Subcutaneous abdominal adipose tissue (tissue), 5 donors: ENCODE measurements at regions not wholly inside any gene's neighbourhood (a gene's known extent, or its start where the extent isn't known, plus 50 kb on each side); places are given as distances from the start of the nearest gene placed in this dataset.

ENCODE experiments used
- H3K27ac ChIP-seq: one replicate; pipeline ENCODE4 v1.7.0; 2013; ENCODE audit warnings: low read depth, mild to moderate bottlenecking, inconsistent platforms, low read length, moderate library complexity
- H3K27me3 ChIP-seq, 5 donors: one replicate each; pipeline ENCODE4 v1.7.0; 2013; ENCODE audit warnings: low read length in 5 of 5, inconsistent platforms in 1 of 5; ENCODE audit not compliant: control insufficient read depth in 5 of 5, insufficient read depth in 4 of 5
- H3K36me3 ChIP-seq, 5 donors: one replicate each; pipeline ENCODE4 v1.7.0; 2013; ENCODE audit warnings: low read length in 5 of 5; ENCODE audit not compliant: control insufficient read depth in 5 of 5, insufficient read depth in 5 of 5
- H3K4me1 ChIP-seq, 5 donors: one replicate each; pipeline ENCODE4 v1.7.0; 2013; ENCODE audit warnings: low read length in 5 of 5, mild to moderate bottlenecking in 3 of 5, moderate library complexity in 1 of 5; ENCODE audit not compliant: control insufficient read depth in 5 of 5, insufficient read depth in 5 of 5
- H3K4me3 ChIP-seq, 5 donors: one replicate each; pipeline ENCODE4 v1.7.0; 2013; ENCODE audit warnings: low read length in 5 of 5, low read depth in 1 of 5
- H3K9ac ChIP-seq, 5 donors: one replicate each; pipeline ENCODE4 v1.7.0; 2013; ENCODE audit warnings: low read length in 5 of 5, mild to moderate bottlenecking in 4 of 5, moderate library complexity in 3 of 5
- H3K9me3 ChIP-seq, 5 donors: one replicate each; pipeline ENCODE4 v1.7.0; 2013; ENCODE audit warnings: low read length in 5 of 5; ENCODE audit not compliant: control insufficient read depth in 5 of 5
- donor health status: healthy.
- donor health status: healthy.
- donor health status: healthy.
- donor health status: healthy.
- donor health status: healthy.

DNA sequence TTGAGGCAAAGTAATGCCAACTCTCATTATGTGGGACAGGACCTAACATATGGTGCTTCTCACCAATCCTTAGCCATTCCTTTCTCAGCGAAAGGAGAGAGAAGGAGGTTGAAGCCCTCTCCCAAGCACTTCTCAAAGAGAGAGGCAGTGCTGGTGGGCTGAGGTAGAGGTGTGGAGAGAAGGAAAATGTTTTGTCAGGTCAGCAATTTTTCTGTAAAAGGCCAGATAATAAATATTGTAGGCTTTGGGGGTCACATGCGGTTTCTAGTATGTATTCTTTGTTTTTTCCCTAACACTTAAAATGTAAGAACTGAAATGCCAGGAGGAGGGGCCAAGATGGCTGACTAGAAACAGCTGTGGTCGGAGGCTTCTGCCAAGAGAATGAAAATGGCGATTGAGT, 225.0 kb upstream of the NPY start:
- no peak overlapping the region for H3K4me3 ChIP-seq
- H3K9me3 ChIP-seq, result no peaks in the 10 kb centered on the region
- no peak overlapping the region for H3K27ac ChIP-seq
- H3K36me3 ChIP-seq, result no peaks in the 10 kb centered on the region
- H3K4me1 ChIP-seq, result no peaks in the 10 kb centered on the region
- no peak overlapping the region for H3K9ac ChIP-seq
- no peaks in the 10 kb centered on the region for H3K27me3 ChIP-seq

DNA sequence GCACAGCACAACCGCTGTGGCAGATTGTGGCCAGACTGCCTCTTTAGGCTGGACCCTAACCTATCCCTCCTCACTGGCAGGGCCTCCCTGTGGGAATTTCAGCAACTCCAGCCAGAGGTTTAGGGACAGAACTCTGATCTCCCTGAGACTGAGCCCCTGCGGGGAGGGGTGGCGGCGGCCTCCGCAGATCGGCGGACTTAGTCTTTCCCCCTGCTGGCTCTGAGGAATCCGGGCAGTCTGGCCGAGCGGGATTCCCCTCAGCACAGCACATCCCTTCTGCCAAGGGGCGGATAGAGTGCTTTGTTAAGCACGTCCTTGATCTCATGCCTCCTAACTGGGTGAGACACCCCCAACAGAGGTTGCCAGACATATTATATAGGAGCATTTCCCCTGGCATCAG, 224.2 kb upstream of the NPY start:
- Histone ChIP-seq H3K27ac (no peak overlapping the region), H3K36me3 (no peaks in the 10 kb centered on the region), H3K4me1 (no peaks in the 10 kb centered on the region), H3K9ac (no peak overlapping the region), H3K9me3 (no peaks in the 10 kb centered on the region), H3K4me3 (no peak overlapping the region), H3K27me3 (no peaks in the 10 kb centered on the region)

DNA sequence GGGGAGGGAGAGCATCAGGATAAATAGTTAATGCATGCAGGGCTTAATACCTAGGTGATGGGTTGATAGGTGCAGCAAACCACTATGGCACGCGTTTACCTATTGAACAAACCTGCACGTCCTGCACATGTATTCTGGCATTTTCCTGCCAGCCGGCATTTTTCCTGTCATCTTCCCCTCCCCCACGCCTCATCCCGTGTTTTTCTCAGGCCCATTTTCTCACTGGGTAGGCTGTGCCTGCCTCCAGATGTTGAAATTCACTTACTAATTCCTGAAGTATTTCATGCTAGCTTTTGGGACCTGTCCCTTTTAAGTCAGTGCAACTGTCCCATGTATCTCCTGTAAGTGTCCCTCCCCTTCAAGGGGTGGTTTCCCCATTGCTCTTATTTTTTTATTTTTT, 220.3 kb upstream of the NPY start:
- Histone ChIP-seq H3K4me1 (no peaks in the 10 kb centered on the region), H3K9me3 (peaks cover 0 to 5% (median 0%) of the 10 kb centered on the region in 5 donors), H3K27me3 (no peaks in the 10 kb centered on the region), H3K4me3 (no peak overlapping the region), H3K27ac (no peak overlapping the region), H3K9ac (no peak overlapping the region), H3K36me3 (no peaks in the 10 kb centered on the region)

- Histone ChIP-seq H3K4me1 (no peaks in the 10 kb centered on the region), H3K9ac (no peak overlapping the region), H3K4me3 (no peak overlapping the region), H3K27me3 (no peaks in the 10 kb centered on the region), H3K36me3 (no peaks in the 10 kb centered on the region), H3K27ac (no peak overlapping the region), H3K9me3 (peaks cover 0 to 5% (median 0%) of the 10 kb centered on the region in 5 donors)
These were observed 214.2 kb upstream of the NPY start for GRCh38 chr7:24069751-24070150.

DNA sequence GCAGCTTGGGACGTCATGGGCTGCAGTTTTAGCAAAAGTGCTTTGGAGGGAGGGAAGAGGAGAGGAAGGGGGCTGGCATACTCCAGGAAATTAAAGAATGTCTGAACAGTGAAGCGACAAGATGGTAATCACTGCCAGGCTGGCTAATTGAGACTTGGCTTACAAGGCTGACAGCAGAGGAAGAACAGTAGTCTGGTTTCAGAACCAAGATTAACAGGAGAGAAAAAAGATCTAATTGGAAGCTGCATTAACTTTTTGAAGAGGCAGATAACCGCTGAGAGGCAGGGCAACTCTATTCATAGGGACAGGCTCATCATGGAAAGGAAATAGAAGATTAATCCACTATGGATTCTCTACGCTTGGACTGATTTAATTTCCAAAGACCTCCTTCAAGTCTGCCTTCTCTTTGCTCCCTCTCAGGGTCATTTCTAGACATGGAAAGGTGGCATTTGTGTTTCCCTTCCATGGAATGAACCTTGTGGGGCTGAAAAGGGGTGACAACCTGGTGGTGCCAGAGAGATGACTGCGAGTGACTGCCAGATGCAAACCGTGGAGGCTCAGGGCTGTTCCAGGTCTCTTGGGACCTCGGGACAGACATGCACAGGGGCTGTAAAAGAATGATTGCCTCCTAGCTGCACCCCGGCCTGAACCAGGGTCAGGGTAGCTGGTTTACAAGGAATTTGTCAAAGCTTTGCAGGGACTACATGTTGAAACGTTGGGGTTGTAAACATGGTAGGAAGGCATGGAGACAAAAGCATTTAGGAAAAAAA, 210.2 kb upstream of the NPY start:
- Histone ChIP-seq H3K4me3 (no peak overlapping the region), H3K4me1 (no peaks in the 10 kb centered on the region), H3K27me3 (no peaks in the 10 kb centered on the region), H3K36me3 (no peaks in the 10 kb centered on the region), H3K9me3 (no peaks in the 10 kb centered on the region), H3K9ac (no peak overlapping the region), H3K27ac (no peak overlapping the region)

GRCh38 chr7:24075426-24075810, 208.6 kb upstream of the NPY start:
- Histone ChIP-seq H3K4me1 (no peaks in the 10 kb centered on the region), H3K36me3 (no peaks in the 10 kb centered on the region), H3K27me3 (no peaks in the 10 kb centered on the region), H3K9me3 (no peaks in the 10 kb centered on the region), H3K4me3 (no peak overlapping the region), H3K9ac (no peak overlapping the region), H3K27ac (no peak overlapping the region)

DNA sequence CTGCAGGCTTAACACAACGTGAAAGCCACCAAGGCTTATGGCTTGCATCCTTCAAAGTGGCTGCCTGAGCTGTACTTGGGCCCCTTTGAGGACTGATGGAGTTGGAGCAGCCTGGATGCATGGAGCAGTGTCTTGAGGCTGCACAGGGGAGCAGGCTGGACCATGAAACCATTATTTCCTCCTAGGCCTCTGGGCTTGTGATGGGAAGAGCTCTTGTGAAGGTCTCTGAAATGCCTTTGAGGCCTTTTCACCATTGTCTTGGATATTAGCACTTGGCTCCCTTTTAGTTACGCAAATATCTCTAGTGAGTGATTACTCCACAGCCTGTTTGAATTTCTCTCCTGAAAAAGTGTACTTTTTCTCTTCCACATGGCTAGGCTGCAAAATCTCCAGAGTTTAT, 201.2 kb upstream of the NPY start:
- Histone ChIP-seq H3K9ac (no peak overlapping the region), H3K36me3 (no peaks in the 10 kb centered on the region), H3K9me3 (peaks cover 0 to 6% (median 3%) of the 10 kb centered on the region in 5 donors), H3K27ac (no peak overlapping the region), H3K4me3 (no peak overlapping the region), H3K27me3 (no peaks in the 10 kb centered on the region), H3K4me1 (peaks cover 0 to 7% (median 0%) of the 10 kb centered on the region in 5 donors)

GRCh38 chr7:24102988-24103387, 181.0 kb upstream of the NPY start:
- Histone ChIP-seq H3K9me3 (peaks cover 0 to 16% (median 10%) of the 10 kb centered on the region in 5 donors), H3K36me3 (no peaks in the 10 kb centered on the region), H3K4me3 (no peak overlapping the region), H3K27me3 (no peaks in the 10 kb centered on the region), H3K9ac (no peak overlapping the region), H3K27ac (no peak overlapping the region), H3K4me1 (no peaks in the 10 kb centered on the region)

GRCh38 chr7:24108906-24109376, 175.0 kb upstream of the NPY start:
- Histone ChIP-seq H3K4me3 (no peak overlapping the region), H3K27ac (no peak overlapping the region), H3K9ac (no peak overlapping the region), H3K4me1 (no peaks in the 10 kb centered on the region), H3K36me3 (no peaks in the 10 kb centered on the region), H3K27me3 (no peaks in the 10 kb centered on the region), H3K9me3 (peaks cover 0 to 3% (median 0%) of the 10 kb centered on the region in 5 donors)

GRCh38 chr7:24110056-24110455, 173.9 kb upstream of the NPY start:
- Histone ChIP-seq H3K9me3 (peaks cover 0 to 3% (median 0%) of the 10 kb centered on the region in 5 donors), H3K27me3 (no peaks in the 10 kb centered on the region), H3K9ac (no peak overlapping the region), H3K27ac (no peak overlapping the region), H3K4me1 (no peaks in the 10 kb centered on the region), H3K36me3 (no peaks in the 10 kb centered on the region), H3K4me3 (no peak overlapping the region)
